ENCODE measurements at regions not wholly inside any gene's neighbourhood (a gene's known extent, or its start where the extent isn't known, plus 50 kb on each side); places are given as distances from the start of the nearest gene placed in this dataset.

Small RNA genes lying in the stretch of these regions (small RNA-seq; reads per million reads assigned to genes)
- gene RNA5SP353 = 0 reads per million in 2 experiments
- 0 reads per million in 2 experiments for gene RNU6-590P

Measured in NCI-H460 (cell line).